A549 (cell line): ENCODE measurements at regions not wholly inside any gene's neighbourhood (a gene's known extent, or its start where the extent isn't known, plus 50 kb on each side); places are given as distances from the start of the nearest gene placed in this dataset.

Experiments
- EP300 ChIP-seq, 2 experiments: fragments of >200 bp; sonication (Bioruptor Twin); formaldehyde crosslinking; IDR thresholded peaks; 2 replicates in 1 of 2; 3 replicates in 1 of 2; pipeline ENCODE4 v1.6.1; 2016 to 2017
- JUNB ChIP-seq: fragments of >200 bp; sonication (Bioruptor Twin); formaldehyde crosslinking; IDR thresholded peaks from 2 replicates; pipeline ENCODE4 v1.6.1; 2016
- POLR2A ChIP-seq: IDR thresholded peaks from 2 replicates; pipeline ENCODE4 v1.6.1; 2012; ENCODE audit warnings: mild to moderate bottlenecking, low read length

DNA sequence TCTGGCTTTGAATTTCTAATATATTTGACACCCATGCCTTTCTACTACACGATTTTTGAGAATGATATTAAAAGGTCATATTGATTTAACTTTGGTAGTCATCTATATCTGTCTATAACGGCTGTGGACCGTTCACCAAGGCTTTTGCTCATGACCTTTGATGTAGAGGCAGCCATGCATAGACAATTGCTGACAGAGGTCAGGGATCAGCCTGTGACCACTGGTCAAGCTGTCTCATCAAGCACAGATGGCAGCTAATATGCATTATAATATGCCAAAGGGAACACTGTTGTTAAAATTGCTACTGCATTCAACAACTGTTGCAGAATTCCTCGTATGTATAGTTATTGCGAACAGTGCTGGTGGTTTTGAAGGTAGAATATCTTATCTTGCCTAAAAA, 323.9 kb upstream of the DSEL start:
- no peak for TF ChIP-seq POLR2A
- TF ChIP-seq JUNB = no peak
- no peak for TF ChIP-seq EP300 (IDR thresholded peaks at IDR 0.05)
